ENCODE measurements at regions not wholly inside any gene's neighbourhood (a gene's known extent, or its start where the extent isn't known, plus 50 kb on each side); places are given as distances from the start of the nearest gene placed in this dataset.

DNA sequence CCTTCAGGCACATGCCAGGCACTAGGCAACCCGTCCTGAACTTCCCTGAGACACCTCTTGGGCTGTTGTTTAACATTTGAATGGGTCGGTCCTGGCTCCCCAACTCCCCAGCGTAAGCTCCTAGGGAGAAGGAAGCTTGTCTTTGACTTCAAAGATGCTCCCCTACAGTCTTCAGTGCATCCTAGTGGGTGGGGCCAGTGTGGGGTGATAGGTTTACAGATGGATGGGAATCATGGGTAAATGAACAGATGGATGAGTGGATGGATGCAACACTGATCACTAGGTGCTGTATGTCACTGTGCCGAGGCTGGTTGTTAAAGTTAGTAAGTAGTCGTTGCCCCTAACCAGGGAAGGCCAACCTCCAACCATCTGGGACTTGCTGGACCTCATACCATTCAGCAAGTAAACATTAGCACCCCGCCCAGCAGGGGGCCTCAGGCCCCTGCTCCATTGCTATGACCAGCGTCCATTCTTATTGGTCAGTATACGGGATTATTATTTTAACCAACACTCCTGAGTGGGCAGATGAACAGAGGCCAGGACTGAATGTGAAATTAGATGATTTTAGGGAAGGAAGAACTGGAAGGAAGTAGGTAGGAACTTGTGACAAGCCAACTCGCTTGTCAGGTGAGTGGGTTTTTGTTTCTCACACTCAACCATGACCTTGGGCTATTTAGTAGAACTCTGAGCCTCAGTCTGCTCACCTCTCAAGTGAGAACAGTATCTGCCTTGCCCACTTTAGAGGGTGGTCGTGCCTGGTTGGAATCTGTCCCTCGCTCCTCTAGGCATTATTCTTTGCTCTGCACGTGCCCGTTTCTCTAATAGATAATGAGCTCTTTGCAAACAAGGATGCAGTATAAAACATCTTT lies 82.9 kb upstream of the FOXP4 start:
- no peak for TF ChIP-seq POLR2A (IDR thresholded peaks at IDR 0.05)
- TF ChIP-seq, protein P1, sequence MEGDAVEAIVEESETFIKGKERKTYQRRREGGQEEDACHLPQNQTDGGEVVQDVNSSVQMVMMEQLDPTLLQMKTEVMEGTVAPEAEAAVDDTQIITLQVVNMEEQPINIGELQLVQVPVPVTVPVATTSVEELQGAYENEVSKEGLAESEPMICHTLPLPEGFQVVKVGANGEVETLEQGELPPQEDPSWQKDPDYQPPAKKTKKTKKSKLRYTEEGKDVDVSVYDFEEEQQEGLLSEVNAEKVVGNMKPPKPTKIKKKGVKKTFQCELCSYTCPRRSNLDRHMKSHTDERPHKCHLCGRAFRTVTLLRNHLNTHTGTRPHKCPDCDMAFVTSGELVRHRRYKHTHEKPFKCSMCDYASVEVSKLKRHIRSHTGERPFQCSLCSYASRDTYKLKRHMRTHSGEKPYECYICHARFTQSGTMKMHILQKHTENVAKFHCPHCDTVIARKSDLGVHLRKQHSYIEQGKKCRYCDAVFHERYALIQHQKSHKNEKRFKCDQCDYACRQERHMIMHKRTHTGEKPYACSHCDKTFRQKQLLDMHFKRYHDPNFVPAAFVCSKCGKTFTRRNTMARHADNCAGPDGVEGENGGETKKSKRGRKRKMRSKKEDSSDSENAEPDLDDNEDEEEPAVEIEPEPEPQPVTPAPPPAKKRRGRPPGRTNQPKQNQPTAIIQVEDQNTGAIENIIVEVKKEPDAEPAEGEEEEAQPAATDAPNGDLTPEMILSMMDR (IDR thresholded peaks at IDR 0.05), result no peak
